IMR-90 (cell line): ENCODE measurements at regions not wholly inside any gene's neighbourhood (a gene's known extent, or its start where the extent isn't known, plus 50 kb on each side); places are given as distances from the start of the nearest gene placed in this dataset.

Experiments used
- ATAC-seq: fragments of 200-7000 bp; cut with Tn5 transposase; 2 replicates; pipeline ENCODE4 v1.9.1; 2020; ENCODE audit warnings: low read depth, mild to moderate bottlenecking, moderate library complexity
- BruUV-seq: library from RNA; stranded (reverse); fragments of 400-500 nt; replicated peaks from 2 replicates; lab custom pipeline; 2021; lab: Mats Ljungman, UMichigan
- CTCF ChIA-PET: fragments of 300-600 bp; formaldehyde crosslinking; extraction: SDS; loops from one replicate; lab custom pipeline; 2021; ENCODE audit warnings: antibody characterized with exemption; lab: Yijun Ruan, JAX
- POLR2A ChIA-PET: fragments of 300-600 bp; sonication (Branson Sonifier 250); formaldehyde crosslinking; loops from one replicate; lab custom pipeline; 2022; ENCODE audit warnings: antibody characterized with exemption; ENCODE audit not compliant: unreplicated experiment; lab: Charles Lee
- DNase-seq: peaks from one replicate; pipeline ENCODE4 v3.0.0; 2013
- H2AFZ ChIP-seq: replicated peaks from 2 replicates; pipeline ENCODE3; 2013; ENCODE audit warnings: low read length, mild to moderate bottlenecking; ENCODE audit not compliant: poor library complexity
- H2AK5ac ChIP-seq: 2 replicates; pipeline ENCODE4 v1.6.1; 2013; ENCODE audit warnings: low read depth, low read length, inconsistent platforms
- H2AK9ac ChIP-seq: replicated peaks from 2 replicates; pipeline ENCODE3; 2013; ENCODE audit warnings: mild to moderate bottlenecking, low read depth, low read length, moderate library complexity; ENCODE audit not compliant: poor library complexity
- H2BK120ac ChIP-seq: 2 replicates; pipeline ENCODE4 v1.6.1; 2013; ENCODE audit warnings: low read depth, low read length, inconsistent platforms
- H2BK15ac ChIP-seq: 3 replicates; pipeline ENCODE4 v1.6.1; 2013; ENCODE audit warnings: low read depth, low read length, inconsistent platforms
- H2BK20ac ChIP-seq: 2 replicates; pipeline ENCODE4 v1.6.1; 2013; ENCODE audit warnings: low read depth, mild to moderate bottlenecking, inconsistent platforms, low read length, moderate library complexity
- H2BK5ac ChIP-seq: 2 replicates; pipeline ENCODE4 v1.6.1; 2013; ENCODE audit warnings: mild to moderate bottlenecking, low read depth, low read length, inconsistent platforms; ENCODE audit not compliant: poor library complexity, severe bottlenecking
- H3K14ac ChIP-seq: replicated peaks from 2 replicates; pipeline ENCODE4 v1.6.1; 2013; ENCODE audit warnings: low read depth, low read length, inconsistent platforms
- H3K18ac ChIP-seq: 2 replicates; pipeline ENCODE4 v1.6.1; 2013; ENCODE audit warnings: low read depth, low read length, control low read depth
- H3K23ac ChIP-seq: 2 replicates; pipeline ENCODE4 v1.6.1; 2013; ENCODE audit warnings: low read depth, low read length, inconsistent platforms
- H3K27ac ChIP-seq: 2 replicates; pipeline ENCODE4 v1.5.1; 2013; ENCODE audit warnings: mild to moderate bottlenecking, control low read depth, low read length; ENCODE audit not compliant: insufficient read depth
- H3K27me3 ChIP-seq: 2 replicates; pipeline ENCODE4 v1.6.1; 2013; ENCODE audit warnings: low read length; ENCODE audit not compliant: control insufficient read depth, insufficient read depth
- H3K36me3 ChIP-seq: 2 replicates; pipeline ENCODE4 v1.6.1; 2013; ENCODE audit warnings: low read length, mixed read lengths; ENCODE audit not compliant: control insufficient read depth, insufficient read depth
- H3K4ac ChIP-seq: 2 replicates; pipeline ENCODE4 v1.6.1; 2013; ENCODE audit warnings: low read depth, low read length, inconsistent platforms
- H3K4me1 ChIP-seq: 2 replicates; pipeline ENCODE4 v1.6.1; 2013; ENCODE audit warnings: low read length, mixed read lengths; ENCODE audit not compliant: control insufficient read depth, insufficient read depth
- H3K4me2 ChIP-seq: 2 replicates; pipeline ENCODE4 v1.6.1; 2013; ENCODE audit warnings: low read depth, mild to moderate bottlenecking, control low read depth, low read length, moderate library complexity
- H3K4me3 ChIP-seq: 2 replicates; pipeline ENCODE4 v1.5.1; 2013; ENCODE audit warnings: low read depth, mild to moderate bottlenecking, control low read depth, low read length, moderate library complexity; ENCODE audit not compliant: insufficient read depth
- H3K56ac ChIP-seq: 2 replicates; pipeline ENCODE4 v1.6.1; 2013; ENCODE audit warnings: low read length, inconsistent platforms; ENCODE audit not compliant: insufficient read depth; ENCODE audit errors: extremely low read depth
- H3K79me1 ChIP-seq, 2 experiments: 2 replicates each; pipeline ENCODE4 v1.6.1; 2013; ENCODE audit warnings: low read length in 2 of 2, inconsistent platforms in 1 of 2, low read depth in 1 of 2
- H3K9ac ChIP-seq: 2 replicates; pipeline ENCODE4 v1.6.1; 2013; ENCODE audit warnings: low read depth, low read length, control low read depth
- H3K9me1 ChIP-seq: 2 replicates; pipeline ENCODE4 v1.6.1; 2013; ENCODE audit warnings: low read length, inconsistent platforms; ENCODE audit not compliant: insufficient read depth
- H3K9me3 ChIP-seq: 2 replicates; pipeline ENCODE4 v1.6.1; 2013; ENCODE audit warnings: low read length; ENCODE audit not compliant: control insufficient read depth, insufficient read depth
- H4K20me1 ChIP-seq: 2 replicates; pipeline ENCODE4 v1.6.1; 2013; ENCODE audit warnings: low read length, inconsistent platforms; ENCODE audit not compliant: insufficient read depth
- H4K5ac ChIP-seq: 2 replicates; pipeline ENCODE4 v1.6.1; 2013; ENCODE audit warnings: mild to moderate bottlenecking, low read depth, low read length, control low read depth
- H4K8ac ChIP-seq, 2 experiments: 2 replicates each; pipeline ENCODE4 v1.6.1; 2013; ENCODE audit warnings: low read depth in 2 of 2, low read length in 2 of 2, control low read depth in 1 of 2, inconsistent platforms in 1 of 2
- H4K91ac ChIP-seq: 2 replicates; pipeline ENCODE4 v1.6.1; 2013; ENCODE audit warnings: low read depth, low read length, inconsistent platforms; ENCODE audit not compliant: insufficient read depth
- BHLHE40 ChIP-seq: fragments of 150-350 bp; IDR thresholded peaks from 2 replicates; pipeline ENCODE4 v1.6.1; 2016; ENCODE audit warnings: mild to moderate bottlenecking, low read depth, low read length
- CEBPB ChIP-seq: IDR thresholded peaks from 2 replicates; pipeline ENCODE4 v1.6.1; 2012; ENCODE audit warnings: low read depth, low read length, improper control_type of control experiment
- CHD1 ChIP-seq: IDR thresholded peaks from 2 replicates; pipeline ENCODE4 v1.6.1; 2012; ENCODE audit warnings: low read depth, low read length, improper control_type of control experiment
- FOS ChIP-seq: fragments of 150-350 bp; IDR thresholded peaks from 2 replicates; pipeline ENCODE4 v1.6.1; 2016; ENCODE audit warnings: low read depth, low read length
- MAFK ChIP-seq: IDR thresholded peaks from 2 replicates; pipeline ENCODE4 v1.6.1; 2012; ENCODE audit warnings: low read depth, low read length, improper control_type of control experiment
- MAZ ChIP-seq: IDR thresholded peaks from 2 replicates; pipeline ENCODE4 v1.6.1; 2012; ENCODE audit warnings: low read depth, mild to moderate bottlenecking, low read length, improper control_type of control experiment, moderate library complexity, borderline replicate concordance
- MXI1 ChIP-seq: IDR thresholded peaks from 2 replicates; pipeline ENCODE4 v1.6.1; 2012; ENCODE audit warnings: low read depth, mild to moderate bottlenecking, low read length, moderate library complexity, borderline replicate concordance
- NFE2L2 ChIP-seq: fragments of 150-350 bp; IDR thresholded peaks from 2 replicates; pipeline ENCODE4 v1.6.1; 2016; ENCODE audit warnings: low read depth, mild to moderate bottlenecking, low read length
- POLR2A ChIP-seq: IDR thresholded peaks from 2 replicates; pipeline ENCODE4 v1.6.1; 2012; ENCODE audit warnings: mild to moderate bottlenecking, low read depth, low read length
- RAD21 ChIP-seq: IDR thresholded peaks from 2 replicates; pipeline ENCODE4 v1.6.1; 2012; ENCODE audit warnings: low read length, improper control_type of control experiment
- RCOR1 ChIP-seq: IDR thresholded peaks from 2 replicates; pipeline ENCODE4 v1.6.1; 2012; ENCODE audit warnings: mild to moderate bottlenecking, low read length, improper control_type of control experiment; ENCODE audit not compliant: insufficient replicate concordance
- RFX5 ChIP-seq: IDR thresholded peaks from 2 replicates; pipeline ENCODE4 v1.8.0; 2012; ENCODE audit warnings: low read depth, mild to moderate bottlenecking, low read length, moderate library complexity
- SMC3 ChIP-seq: fragments of 150-350 bp; IDR thresholded peaks from 2 replicates; pipeline ENCODE4 v1.6.1; 2016; ENCODE audit warnings: low read depth, mild to moderate bottlenecking, antibody characterized with exemption, low read length, moderate library complexity
- WGBS, 2 experiments: methylation state at CpG; one replicate each; pipeline versions ENCODE4 v1.1.5 to v1.1.7; 2013; ENCODE audit warnings: missing lambda C conversion rate in 2 of 2; ENCODE audit not compliant: insufficient read length in 1 of 2; ENCODE audit errors: extremely low coverage in 2 of 2; 5-methylcytosine and 5-hydroxymethylcytosine counted together
- dilution Hi-C: fragments of 300-500 bp; cut with HindIII; formaldehyde crosslinking; loops from one replicate; pipeline ENCODE4 v1.14.3; 2018; ENCODE audit warnings: low sequenced_read_pairs; ENCODE audit not compliant: unreplicated experiment
- in situ Hi-C: fragments of 300-500 bp; cut with MboI; formaldehyde crosslinking; loops from 3 replicates; pipeline ENCODE4 v1.14.3; 2019; ENCODE audit warnings: low sequenced_read_pairs, inconsistent platforms, mixed read lengths
- intact Hi-C: fragments of 100-400 bp; cut with micrococcal nuclease; formaldehyde crosslinking; loops from 2 replicates; pipeline ENCODE4 v1.10.0; 2022
- TF ChIP-seq, protein P1 (sequence below): fragments of 150-350 bp; IDR thresholded peaks from 2 replicates; pipeline ENCODE4 v1.6.1; 2017; ENCODE audit warnings: mild to moderate bottlenecking, antibody characterized with exemption, low read length, low read depth
- TF ChIP-seq, protein P2 (sequence below): fragments of 150-350 bp; IDR thresholded peaks from 2 replicates; pipeline ENCODE4 v1.6.1; 2016; ENCODE audit warnings: low read depth, mild to moderate bottlenecking, low read length, moderate library complexity, borderline replicate concordance
- TF ChIP-seq, protein P3 (sequence below): conservative IDR thresholded peaks from 2 replicates; pipeline ENCODE4 v1.5.1; 2012; ENCODE audit warnings: mild to moderate bottlenecking, low read depth, low read length, improper control_type of control experiment

DNA sequence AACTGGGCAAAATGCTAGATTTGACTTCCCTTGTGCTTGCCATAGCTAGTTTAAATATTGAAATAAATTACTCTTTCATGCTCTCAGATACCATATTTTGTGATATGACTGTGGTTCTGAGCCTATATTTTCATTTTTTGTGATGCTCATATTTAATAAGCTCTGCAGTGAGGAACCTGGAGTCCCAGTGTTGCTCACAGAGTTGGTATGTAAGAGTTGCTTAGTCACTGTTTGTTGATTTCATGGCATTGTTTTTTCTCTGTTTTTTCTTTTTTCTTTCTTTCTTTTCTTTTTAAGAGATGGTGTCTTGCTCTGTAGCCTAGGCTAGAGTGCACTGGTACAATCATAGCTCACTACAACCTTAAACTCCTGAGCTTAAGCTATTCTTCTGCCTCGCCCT lies 750.5 kb upstream of the TMEM132C start:
- Histone ChIP-seq H2AK5ac (no peak overlapping the region), H3K9ac (no peak overlapping the region), H3K4me2 (no peak overlapping the region), H3K23ac (no peak overlapping the region), H3K27me3 (no peaks in the 10 kb centered on the region), H4K20me1 (no peaks in the 10 kb centered on the region), H4K91ac (no peak overlapping the region), H3K4me1 (no peaks in the 10 kb centered on the region), H3K4ac (no peak overlapping the region), H2AFZ (no peak overlapping the region), H3K9me1 (no peaks in the 10 kb centered on the region), H4K5ac (no peak overlapping the region), H2BK15ac (no peak overlapping the region), H3K27ac (no peak overlapping the region), H2BK120ac (no peak overlapping the region), H2BK5ac (no peak overlapping the region), H3K56ac (no peak overlapping the region), H4K8ac (no peak overlapping the region), H3K18ac (no peak overlapping the region), H3K9me3 (no peaks in the 10 kb centered on the region), H3K36me3 (no peaks in the 10 kb centered on the region), H3K4me3 (no peak overlapping the region), H2BK20ac (no peak overlapping the region), H2AK9ac (no peak overlapping the region), H3K14ac (no peak overlapping the region), H3K79me1 (no peaks in the 10 kb centered on the region)
- WGBS, 2 experiments: no CpG with 5 or more reads among the region's 1 CpG
- ATAC-seq (no peak), DNase-seq (peak; percentile 10)
- intact Hi-C loops (no loop called here), in situ Hi-C loops (no loop called here), dilution Hi-C loops (no loop called here)
- BruUV-seq: no TSS peak
- no peak for TF ChIP-seq CHD1
- no peak for TF ChIP-seq MAZ
- TF ChIP-seq, protein P1, sequence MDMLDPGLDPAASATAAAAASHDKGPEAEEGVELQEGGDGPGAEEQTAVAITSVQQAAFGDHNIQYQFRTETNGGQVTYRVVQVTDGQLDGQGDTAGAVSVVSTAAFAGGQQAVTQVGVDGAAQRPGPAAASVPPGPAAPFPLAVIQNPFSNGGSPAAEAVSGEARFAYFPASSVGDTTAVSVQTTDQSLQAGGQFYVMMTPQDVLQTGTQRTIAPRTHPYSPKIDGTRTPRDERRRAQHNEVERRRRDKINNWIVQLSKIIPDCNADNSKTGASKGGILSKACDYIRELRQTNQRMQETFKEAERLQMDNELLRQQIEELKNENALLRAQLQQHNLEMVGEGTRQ: no peak
- TF ChIP-seq POLR2A: no peak
- TF ChIP-seq RCOR1: no peak
- no peak for TF ChIP-seq SMC3
- no peak for TF ChIP-seq CEBPB
- TF ChIP-seq RAD21: no peak
- TF ChIP-seq MXI1: no peak
- TF ChIP-seq, protein P2, sequence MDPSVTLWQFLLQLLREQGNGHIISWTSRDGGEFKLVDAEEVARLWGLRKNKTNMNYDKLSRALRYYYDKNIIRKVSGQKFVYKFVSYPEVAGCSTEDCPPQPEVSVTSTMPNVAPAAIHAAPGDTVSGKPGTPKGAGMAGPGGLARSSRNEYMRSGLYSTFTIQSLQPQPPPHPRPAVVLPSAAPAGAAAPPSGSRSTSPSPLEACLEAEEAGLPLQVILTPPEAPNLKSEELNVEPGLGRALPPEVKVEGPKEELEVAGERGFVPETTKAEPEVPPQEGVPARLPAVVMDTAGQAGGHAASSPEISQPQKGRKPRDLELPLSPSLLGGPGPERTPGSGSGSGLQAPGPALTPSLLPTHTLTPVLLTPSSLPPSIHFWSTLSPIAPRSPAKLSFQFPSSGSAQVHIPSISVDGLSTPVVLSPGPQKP: no peak
- no peak for TF ChIP-seq RFX5
- TF ChIP-seq FOS: no peak
- no peak for TF ChIP-seq BHLHE40
- TF ChIP-seq, protein P3, sequence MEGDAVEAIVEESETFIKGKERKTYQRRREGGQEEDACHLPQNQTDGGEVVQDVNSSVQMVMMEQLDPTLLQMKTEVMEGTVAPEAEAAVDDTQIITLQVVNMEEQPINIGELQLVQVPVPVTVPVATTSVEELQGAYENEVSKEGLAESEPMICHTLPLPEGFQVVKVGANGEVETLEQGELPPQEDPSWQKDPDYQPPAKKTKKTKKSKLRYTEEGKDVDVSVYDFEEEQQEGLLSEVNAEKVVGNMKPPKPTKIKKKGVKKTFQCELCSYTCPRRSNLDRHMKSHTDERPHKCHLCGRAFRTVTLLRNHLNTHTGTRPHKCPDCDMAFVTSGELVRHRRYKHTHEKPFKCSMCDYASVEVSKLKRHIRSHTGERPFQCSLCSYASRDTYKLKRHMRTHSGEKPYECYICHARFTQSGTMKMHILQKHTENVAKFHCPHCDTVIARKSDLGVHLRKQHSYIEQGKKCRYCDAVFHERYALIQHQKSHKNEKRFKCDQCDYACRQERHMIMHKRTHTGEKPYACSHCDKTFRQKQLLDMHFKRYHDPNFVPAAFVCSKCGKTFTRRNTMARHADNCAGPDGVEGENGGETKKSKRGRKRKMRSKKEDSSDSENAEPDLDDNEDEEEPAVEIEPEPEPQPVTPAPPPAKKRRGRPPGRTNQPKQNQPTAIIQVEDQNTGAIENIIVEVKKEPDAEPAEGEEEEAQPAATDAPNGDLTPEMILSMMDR: no peak
- TF ChIP-seq MAFK: no peak
- TF ChIP-seq NFE2L2: no peak
- ChIA-PET CTCF (interaction anchor here (0.6 kb wide), 1 partner anchor 551 kb away, joined by 3 read pairs; no protein-coding TSS in a partner anchor), POLR2A (no interaction called here)
